Left renal pelvis (tissue), 4 donors: ENCODE measurements at regions not wholly inside any gene's neighbourhood (a gene's known extent, or its start where the extent isn't known, plus 50 kb on each side); places are given as distances from the start of the nearest gene placed in this dataset.
"Not testable (repeated sequence)": the region's sequence is repeated elsewhere in the genome, so short reads cannot be mapped to it uniquely, and the experiment has no call there.

Experiments
- DNase-seq, 4 donors: peaks; one replicate each; pipeline ENCODE4 v3.0.0-alpha.2; 2013; ENCODE audit warnings: low read depth in 4 of 4, low spot score in 3 of 4

- no peak for DNase-seq
Observed at GRCh38 chr7:46774515-46774914, 807.4 kb downstream of the TNS3 start.

DNA sequence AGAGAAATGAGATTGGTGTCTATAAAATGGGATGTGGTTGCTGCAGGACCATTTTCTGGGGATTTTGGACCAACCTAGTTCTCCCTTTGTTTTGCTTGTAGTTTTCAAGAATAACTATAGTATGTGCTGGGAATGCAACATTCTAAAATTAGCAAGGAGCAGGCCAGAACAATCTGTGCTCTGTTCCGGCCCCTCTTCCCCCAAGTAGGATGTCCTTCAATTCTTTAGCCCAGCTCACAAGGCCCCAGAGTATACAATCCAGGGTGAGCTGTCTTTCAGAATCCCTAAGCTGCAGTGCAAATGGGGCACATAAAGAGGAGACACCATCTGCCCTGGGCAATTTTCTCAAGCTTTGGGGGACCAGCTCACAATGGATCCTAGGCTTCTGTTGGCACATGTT is 809.1 kb downstream of the TNS3 start:
- DNase-seq = no peak

DNA sequence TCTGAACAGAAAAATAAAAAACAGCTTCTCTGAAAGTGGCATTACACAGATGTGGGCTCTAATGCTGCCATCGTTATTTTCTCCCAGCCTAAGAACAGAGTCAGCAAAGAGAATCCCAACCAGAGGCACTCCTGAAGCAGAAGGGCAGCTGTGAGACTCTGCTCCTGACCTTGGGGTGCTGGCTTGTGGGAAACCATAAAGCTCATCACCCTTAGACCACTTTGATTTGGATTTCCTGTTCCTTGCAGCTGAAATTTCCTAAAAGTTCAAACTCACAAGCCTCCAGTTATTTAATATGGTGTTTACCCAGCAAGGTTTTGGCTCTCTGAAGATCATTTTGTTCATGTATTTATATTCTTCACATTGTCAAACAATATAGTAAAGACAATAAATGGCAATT is 814.8 kb downstream of the TNS3 start:
- DNase-seq = no peak

GRCh38 chr7:46764100-46764936 is 817.6 kb downstream of the TNS3 start:
- no peak for DNase-seq

GRCh38 chr7:46763344-46763743 is 818.6 kb downstream of the TNS3 start:
- no peak for DNase-seq

GRCh38 chr7:46759711-46760480 is 822.0 kb downstream of the TNS3 start:
- no peak for DNase-seq

DNA sequence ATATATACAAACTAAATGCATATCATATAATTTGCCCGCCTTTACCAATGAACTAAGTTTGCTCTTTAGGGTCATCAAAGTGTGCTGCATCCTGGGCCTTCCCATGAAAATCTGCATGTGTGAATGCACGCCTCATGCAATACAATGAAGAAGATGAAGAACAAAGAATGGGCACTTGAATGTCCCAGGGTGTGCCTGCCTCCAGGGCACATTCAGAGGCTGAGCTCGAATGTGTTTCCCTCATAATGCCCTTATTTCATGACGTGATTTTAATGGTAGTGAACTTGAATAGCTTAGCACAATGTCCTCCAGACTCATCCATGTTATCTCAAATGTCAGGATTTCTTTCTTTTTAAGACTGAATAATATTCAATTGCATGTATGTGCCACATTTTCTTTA is 824.9 kb downstream of the TNS3 start:
- no peak for DNase-seq

- no peak for DNase-seq
Observed at GRCh38 chr7:46756256-46756655, 825.7 kb downstream of the TNS3 start.

DNA sequence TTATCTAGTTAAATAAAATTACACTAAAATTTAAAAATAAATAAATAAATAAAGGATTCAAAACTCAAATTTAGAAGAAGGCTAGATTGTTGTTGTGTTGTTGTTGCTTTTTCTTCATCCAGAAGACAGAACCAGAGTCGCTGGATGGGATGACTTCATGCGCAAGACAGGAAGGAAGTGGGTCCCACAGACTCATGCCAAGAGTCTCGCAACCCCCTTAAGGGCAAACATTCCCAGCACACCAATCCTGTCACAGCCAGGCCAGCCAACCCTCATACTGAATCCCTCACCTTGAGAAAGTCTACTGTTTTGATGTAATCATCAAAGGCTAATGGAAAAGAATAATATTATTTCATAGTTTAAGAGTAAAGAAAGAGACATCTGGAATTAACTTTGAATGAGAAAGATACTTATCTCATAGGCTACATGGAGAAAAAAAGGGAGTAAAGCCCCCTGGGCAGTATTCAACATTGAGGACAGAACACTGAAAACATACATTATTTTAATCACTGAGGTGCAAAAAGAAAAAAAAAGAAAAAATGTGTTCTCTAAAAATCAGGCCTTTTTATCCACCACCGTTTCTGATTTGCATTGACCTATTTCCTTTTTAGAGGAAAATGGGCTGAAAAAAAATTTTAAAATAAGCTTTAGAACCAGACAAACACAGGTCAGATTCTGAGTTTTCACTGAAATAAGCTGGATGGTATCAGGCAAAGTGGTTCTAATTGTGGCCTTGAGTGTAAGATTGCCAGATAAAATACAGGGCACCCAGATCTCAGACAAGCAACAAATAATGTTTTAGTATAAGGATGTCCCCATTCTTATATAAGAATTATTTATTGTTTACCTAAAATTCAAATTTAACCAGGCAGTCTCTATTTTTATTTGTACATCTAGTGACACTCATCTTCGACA is 826.5 kb downstream of the TNS3 start:
- DNase-seq = no peak

DNA sequence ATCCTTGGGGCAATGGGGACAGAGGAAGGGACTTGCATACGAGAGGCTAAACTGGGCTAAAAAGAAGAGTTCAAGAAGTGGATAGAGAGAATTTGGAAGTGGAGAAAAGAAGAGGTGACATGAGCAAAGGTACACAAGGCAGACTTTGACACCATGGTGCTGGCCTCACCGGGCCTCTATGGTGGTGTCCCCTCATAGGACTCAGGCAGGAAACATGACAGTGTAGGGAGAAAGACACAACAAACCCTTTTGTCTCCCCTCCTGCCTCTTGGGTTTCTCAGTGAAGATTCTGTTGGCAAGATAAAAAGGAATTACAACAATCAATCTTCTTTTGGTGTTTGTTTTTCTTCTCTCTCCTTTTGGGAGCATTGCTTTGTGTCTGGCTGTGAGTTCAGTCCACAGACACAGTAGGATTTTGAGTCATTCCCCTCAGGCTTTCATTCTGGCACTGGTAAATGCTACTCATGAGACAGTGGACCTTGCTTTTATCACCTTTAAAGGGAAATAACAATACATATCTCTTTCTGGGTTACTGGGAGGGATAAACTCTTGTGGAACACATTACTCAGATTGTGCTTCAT is 827.7 kb downstream of the TNS3 start:
- no peak for DNase-seq

- no peak for DNase-seq
Observed at GRCh38 chr7:46753662-46754061, 828.2 kb downstream of the TNS3 start.

- no peak for DNase-seq
Observed at GRCh38 chr7:46752881-46753366, 829.0 kb downstream of the TNS3 start.

DNA sequence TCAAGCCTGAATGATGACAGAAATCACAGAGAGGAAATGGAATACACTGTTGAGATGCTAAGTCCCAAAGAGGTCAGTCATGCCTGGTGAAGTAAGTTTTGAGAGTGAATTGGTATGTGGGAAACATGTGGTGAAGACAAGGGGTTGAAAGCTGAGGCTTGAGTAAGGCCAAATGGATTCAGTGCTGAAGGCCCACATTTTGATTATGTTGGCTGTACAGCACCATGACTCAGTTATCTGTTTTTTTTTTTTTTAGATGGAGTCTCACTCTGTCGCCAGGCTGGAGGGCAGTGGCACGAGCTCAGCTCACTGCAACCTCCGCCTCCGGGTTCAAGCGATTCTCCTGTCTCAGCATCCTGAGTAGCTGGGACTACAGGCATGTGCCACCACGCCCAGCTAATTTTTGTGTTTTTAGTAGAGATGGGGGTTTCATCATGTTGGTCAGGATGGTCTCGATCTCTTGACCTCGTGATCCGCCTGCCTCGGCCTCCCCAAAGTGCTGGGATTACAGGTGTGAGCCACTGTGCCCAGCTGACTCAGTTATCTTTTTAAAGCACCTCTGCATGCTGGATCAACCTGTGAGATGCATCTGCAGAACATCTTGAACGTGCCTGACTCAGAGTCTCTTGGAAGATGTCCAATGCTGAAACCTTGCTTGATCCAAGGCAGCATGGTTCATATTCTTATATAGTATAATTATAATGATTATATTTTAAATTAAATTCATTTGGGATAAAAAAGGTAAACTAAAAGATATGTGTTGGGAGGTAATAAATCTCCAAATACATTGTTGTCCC is 829.8 kb downstream of the TNS3 start:
- DNase-seq = not testable (repeated sequence)

- no peak for DNase-seq
Observed at GRCh38 chr7:46751471-46751870, 830.4 kb upstream of the IGFBP3 start.

GRCh38 chr7:46750321-46750865 is 829.3 kb upstream of the IGFBP3 start:
- no peak for DNase-seq

DNA sequence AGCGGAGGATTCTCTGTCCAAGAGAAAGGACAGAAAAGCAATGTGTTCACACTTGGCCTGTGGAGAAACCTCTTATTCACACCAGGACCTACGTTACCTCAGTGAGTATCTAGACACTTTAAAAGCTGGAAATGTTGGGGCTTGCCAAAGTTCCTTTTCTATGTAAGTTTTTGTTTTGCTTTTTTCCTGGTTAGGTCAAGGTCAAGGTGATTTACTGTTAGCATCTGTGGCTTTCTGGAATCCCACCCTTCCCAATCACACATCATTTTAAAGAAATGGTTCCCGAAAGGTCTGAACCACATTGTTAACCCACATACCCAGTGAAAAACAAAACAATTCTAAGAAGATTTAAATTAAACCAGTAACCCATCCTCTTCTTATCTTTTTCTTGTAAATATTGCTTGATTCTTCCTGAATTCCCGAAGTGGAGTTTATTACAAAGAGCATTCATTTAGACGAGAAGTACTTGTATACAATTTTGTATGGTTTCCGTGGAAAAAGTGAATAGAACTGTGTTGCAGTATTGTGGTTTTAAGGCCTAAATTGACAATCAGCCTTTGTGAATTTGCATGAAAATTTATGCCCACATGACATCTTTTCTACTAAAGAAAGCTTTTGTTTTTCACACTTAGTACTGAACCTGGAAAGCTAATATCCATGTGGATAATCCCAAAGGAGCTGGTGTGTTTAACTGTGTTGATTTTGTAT is 827.0 kb upstream of the IGFBP3 start:
- DNase-seq = no peak

DNA sequence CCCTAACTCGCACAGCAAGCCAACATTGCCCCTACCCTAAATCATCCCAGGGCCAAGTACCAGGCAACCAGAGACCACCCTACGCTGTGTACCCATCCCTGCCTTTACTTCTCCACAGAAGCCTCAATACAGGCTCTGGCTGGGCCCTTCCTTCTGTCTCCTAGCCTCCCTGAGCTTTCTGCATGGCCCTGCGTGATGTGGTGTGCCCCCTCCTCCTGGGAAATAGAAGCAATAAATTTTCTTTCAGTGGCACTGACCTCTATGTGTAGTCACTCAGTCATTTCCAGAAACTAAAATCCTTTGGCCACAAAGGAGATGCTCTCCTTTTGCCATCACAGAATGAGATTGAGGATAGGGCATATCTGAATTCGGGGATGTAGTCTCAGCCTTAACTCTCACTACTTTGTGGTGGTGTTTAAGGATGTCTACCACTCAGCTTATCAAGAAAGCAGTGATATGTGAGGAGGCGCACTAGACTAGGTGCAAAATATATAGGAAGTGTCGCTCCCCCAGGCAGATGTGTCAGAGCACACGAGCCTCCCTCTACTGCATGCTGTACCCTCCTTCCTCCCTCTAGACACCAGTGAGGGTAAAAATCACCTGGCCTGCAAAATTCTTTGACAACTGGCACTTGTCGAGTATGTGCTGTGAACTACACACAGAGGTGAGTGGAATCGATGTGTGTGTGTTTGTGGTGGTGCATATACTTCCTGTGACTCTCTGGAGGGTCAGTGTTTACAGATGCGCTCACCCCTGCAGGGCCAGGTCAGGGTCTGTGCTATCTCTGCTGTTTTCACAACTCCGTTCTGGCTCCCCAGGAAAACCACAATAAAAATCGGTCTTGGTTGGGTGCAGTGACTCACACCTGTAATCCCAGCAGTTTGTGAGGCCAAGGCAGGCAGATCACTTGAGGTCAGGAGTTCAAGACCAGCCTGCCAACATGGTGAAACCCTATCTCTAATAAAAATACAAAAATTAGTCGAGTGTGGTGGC is 825.9 kb upstream of the IGFBP3 start:
- no peak for DNase-seq

- DNase-seq = no peak
Observed at GRCh38 chr7:46745707-46746090, 824.6 kb upstream of the IGFBP3 start.
